ENCODE measurements at regions not wholly inside any gene's neighbourhood (a gene's known extent, or its start where the extent isn't known, plus 50 kb on each side); places are given as distances from the start of the nearest gene placed in this dataset.

DNA sequence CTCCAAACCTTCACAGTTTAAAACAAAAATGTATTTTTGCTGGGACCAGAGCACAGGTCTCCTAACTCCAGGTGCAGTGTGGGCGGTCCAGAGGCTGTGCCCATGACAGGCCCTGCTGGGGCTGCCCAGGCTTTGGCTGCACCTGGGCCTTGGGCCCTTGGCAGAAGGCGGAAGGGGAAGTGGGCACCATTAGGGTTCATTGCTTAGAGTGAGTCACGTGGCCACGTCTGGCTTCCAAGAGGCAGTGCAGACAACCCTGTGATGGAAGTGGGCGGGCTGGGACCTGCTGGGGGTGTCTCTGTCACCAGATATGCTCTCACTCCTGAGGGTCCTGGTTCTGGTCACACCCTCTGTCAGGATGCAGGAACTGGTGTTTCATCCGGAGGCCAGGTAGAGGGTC is 302.2 kb downstream of the QKI start:
- TF ChIP-seq, protein P1, sequence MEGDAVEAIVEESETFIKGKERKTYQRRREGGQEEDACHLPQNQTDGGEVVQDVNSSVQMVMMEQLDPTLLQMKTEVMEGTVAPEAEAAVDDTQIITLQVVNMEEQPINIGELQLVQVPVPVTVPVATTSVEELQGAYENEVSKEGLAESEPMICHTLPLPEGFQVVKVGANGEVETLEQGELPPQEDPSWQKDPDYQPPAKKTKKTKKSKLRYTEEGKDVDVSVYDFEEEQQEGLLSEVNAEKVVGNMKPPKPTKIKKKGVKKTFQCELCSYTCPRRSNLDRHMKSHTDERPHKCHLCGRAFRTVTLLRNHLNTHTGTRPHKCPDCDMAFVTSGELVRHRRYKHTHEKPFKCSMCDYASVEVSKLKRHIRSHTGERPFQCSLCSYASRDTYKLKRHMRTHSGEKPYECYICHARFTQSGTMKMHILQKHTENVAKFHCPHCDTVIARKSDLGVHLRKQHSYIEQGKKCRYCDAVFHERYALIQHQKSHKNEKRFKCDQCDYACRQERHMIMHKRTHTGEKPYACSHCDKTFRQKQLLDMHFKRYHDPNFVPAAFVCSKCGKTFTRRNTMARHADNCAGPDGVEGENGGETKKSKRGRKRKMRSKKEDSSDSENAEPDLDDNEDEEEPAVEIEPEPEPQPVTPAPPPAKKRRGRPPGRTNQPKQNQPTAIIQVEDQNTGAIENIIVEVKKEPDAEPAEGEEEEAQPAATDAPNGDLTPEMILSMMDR (IDR thresholded peaks at IDR 0.05), result no peak

- TF ChIP-seq, protein P1 (IDR thresholded peaks at IDR 0.05), result no peak
These were observed 301.3 kb downstream of the QKI start for GRCh38 chr6:163715846-163716245.

DNA sequence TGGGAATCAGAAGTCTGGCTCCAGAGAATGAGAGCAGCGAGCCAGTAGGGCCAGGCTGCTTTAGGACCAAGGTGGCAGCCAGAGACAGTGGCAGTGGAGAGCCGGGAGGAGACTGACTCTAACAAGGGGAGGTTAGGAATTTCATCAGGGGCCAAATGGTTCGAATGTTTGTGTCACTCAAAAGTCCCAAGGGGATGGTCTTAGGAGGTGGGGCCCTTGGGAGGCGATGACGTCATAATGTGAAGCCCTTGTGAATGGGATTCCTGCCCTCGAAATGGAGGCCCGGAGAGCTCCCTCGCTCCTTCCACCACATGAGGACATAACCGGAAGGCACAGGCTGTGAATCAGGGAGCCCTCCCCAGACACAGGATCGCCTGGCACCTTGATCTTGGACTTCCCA is 299.7 kb downstream of the QKI start:
- TF ChIP-seq, protein P1 (IDR thresholded peaks at IDR 0.05), result no peak

DNA sequence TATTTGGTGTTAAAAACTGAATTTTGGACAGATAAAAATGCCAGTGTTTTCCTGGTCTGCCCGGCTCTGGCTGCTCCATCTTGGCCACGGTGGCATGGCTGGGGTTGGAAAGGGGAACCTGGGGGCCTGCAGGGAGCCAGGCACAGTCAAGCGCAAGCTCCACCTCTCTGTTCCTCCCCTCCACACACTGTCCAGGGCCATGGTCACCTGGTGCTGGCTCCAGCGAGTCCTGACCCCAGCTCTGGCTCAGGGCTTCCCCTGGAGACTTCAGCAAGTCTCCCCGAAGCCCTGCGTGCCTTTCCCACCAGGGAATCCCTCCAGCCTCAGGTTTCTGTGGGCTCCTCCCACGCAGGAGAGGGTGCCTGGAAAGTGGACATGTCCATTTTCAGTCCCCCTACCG is 298.5 kb downstream of the QKI start:
- TF ChIP-seq, protein P1 (IDR thresholded peaks at IDR 0.05), result no peak

GRCh38 chr6:163712566-163712961 is 298.0 kb downstream of the QKI start:
- TF ChIP-seq, protein P1 (IDR thresholded peaks at IDR 0.05), result no peak

- TF ChIP-seq, protein P1 (IDR thresholded peaks at IDR 0.05), result no peak
These were observed 297.4 kb downstream of the QKI start for GRCh38 chr6:163711615-163712565.

DNA sequence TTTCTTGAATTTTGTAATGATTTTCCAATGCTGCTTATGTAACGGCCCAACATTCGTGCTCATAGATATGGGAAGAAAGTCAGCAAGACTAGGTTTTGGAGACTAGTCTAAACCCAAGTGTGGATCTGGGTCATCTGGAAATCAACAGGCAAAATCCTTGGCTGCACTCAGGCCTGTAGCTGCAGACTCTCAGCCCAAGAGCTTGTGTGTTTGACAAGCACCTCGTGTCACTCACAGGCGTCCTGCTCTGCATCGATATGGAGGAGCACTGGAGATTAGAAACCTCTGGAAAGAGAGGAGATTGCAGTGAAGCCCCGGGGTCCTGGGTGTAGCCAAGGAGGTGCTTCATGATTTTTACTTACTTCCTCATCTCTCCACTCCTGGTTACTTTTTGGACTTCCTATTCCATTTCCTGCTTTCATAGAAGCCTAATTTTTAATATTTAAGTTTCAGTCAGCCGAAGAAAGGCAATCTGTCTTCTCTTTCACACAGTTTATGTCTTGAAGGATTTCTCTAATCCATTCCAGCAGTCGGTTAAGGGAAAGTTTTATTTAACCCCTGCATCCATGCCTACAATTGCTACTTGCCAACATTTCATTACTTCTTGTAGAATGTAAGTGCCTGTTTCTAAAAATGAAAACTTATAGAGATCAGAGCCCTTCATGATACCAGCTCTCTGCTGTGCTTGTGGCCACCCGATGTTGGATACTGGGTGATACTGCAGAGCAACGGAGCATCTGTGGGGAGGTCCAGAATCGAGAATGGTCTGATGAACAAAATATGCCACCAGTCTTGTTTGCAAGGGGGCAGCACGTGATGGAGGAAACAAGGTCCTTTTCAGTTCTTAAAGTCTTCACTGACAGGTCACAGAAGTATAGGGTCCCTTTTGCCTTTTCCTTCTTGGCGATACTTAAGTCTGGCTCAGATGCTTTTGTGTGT is 296.3 kb downstream of the QKI start:
- TF ChIP-seq, protein P1 (IDR thresholded peaks at IDR 0.05), result no peak
